Right kidney (tissue), 1 donor: ENCODE measurements at regions not wholly inside any gene's neighbourhood (a gene's known extent, or its start where the extent isn't known, plus 50 kb on each side); places are given as distances from the start of the nearest gene placed in this dataset.

ENCODE experiments used
- DNase-seq: peaks from one replicate; pipeline ENCODE4 v3.0.0-alpha.2; 2016

- DNase-seq: no peak
These were observed 134.8 kb downstream of the TMEM174 start for GRCh38 chr5:73307645-73308355.

GRCh38 chr5:73306741-73307275, 133.8 kb downstream of the TMEM174 start:
- no peak for DNase-seq

GRCh38 chr5:73306078-73306719, 133.2 kb downstream of the TMEM174 start:
- no peak for DNase-seq

GRCh38 chr5:73305386-73305785, 132.4 kb downstream of the TMEM174 start:
- no peak for DNase-seq

- DNase-seq: peak; percentile 33
These were observed 131.4 kb downstream of the TMEM174 start for GRCh38 chr5:73304381-73304780.

- DNase-seq: peak; percentile 80
These were observed 130.4 kb downstream of the TMEM174 start for GRCh38 chr5:73303148-73304079.

GRCh38 chr5:73302797-73303147, 129.8 kb downstream of the TMEM174 start:
- DNase-seq: no peak

- DNase-seq: no peak
These were observed 128.4 kb downstream of the TMEM174 start for GRCh38 chr5:73301208-73301901.

- DNase-seq: no peak
These were observed 127.6 kb downstream of the TMEM174 start for GRCh38 chr5:73300337-73301207.

- DNase-seq: peak; percentile 83
These were observed 126.8 kb downstream of the TMEM174 start for GRCh38 chr5:73299665-73300336.

GRCh38 chr5:73298772-73299630, 126.0 kb downstream of the TMEM174 start:
- peak; percentile 89 for DNase-seq

GRCh38 chr5:73298251-73298771, 125.3 kb downstream of the TMEM174 start:
- DNase-seq: peak; percentile 67

- DNase-seq: no peak
These were observed 124.4 kb downstream of the TMEM174 start for GRCh38 chr5:73297430-73297829.

GRCh38 chr5:73296772-73297171, 123.8 kb downstream of the TMEM174 start:
- DNase-seq: no peak

GRCh38 chr5:73295921-73296320, 122.9 kb downstream of the TMEM174 start:
- DNase-seq: no peak

- no peak for DNase-seq
These were observed 122.5 kb downstream of the TMEM174 start for GRCh38 chr5:73295447-73295846.

GRCh38 chr5:73292816-73293459, 119.9 kb downstream of the TMEM174 start:
- no peak for DNase-seq

GRCh38 chr5:73291873-73292272, 118.9 kb downstream of the TMEM174 start:
- no peak for DNase-seq

- no peak for DNase-seq
These were observed 117.2 kb downstream of the TMEM174 start for GRCh38 chr5:73290242-73290641.
